ENCODE measurements at regions not wholly inside any gene's neighbourhood (a gene's known extent, or its start where the extent isn't known, plus 50 kb on each side); places are given as distances from the start of the nearest gene placed in this dataset.

GRCh38 chr2:120822933-120823332 is 87.3 kb downstream of the GLI2 start:
- no peak overlapping the region for H3K4me3 ChIP-seq (ENCODE audit: low read depth, low read length)
- no peak for DNase-seq (ENCODE audit: low read depth)
- TF ChIP-seq, protein P1, sequence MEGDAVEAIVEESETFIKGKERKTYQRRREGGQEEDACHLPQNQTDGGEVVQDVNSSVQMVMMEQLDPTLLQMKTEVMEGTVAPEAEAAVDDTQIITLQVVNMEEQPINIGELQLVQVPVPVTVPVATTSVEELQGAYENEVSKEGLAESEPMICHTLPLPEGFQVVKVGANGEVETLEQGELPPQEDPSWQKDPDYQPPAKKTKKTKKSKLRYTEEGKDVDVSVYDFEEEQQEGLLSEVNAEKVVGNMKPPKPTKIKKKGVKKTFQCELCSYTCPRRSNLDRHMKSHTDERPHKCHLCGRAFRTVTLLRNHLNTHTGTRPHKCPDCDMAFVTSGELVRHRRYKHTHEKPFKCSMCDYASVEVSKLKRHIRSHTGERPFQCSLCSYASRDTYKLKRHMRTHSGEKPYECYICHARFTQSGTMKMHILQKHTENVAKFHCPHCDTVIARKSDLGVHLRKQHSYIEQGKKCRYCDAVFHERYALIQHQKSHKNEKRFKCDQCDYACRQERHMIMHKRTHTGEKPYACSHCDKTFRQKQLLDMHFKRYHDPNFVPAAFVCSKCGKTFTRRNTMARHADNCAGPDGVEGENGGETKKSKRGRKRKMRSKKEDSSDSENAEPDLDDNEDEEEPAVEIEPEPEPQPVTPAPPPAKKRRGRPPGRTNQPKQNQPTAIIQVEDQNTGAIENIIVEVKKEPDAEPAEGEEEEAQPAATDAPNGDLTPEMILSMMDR (conservative IDR thresholded peaks at IDR 0.05; ENCODE audit: low read depth, low read length): no peak

GRCh38 chr2:120823551-120823950 is 87.9 kb downstream of the GLI2 start:
- TF ChIP-seq, protein P1 (conservative IDR thresholded peaks at IDR 0.05; ENCODE audit: low read depth, low read length): no peak
- no peak for DNase-seq (ENCODE audit: low read depth)
- no peak overlapping the region for H3K4me3 ChIP-seq (ENCODE audit: low read depth, low read length)

- no peak overlapping the region for H3K4me3 ChIP-seq (ENCODE audit: low read depth, low read length)
- no peak for DNase-seq (ENCODE audit: low read depth)
- TF ChIP-seq, protein P1 (conservative IDR thresholded peaks at IDR 0.05; ENCODE audit: low read depth, low read length): no peak
These were observed 88.6 kb downstream of the GLI2 start for GRCh38 chr2:120824246-120824645.

DNA sequence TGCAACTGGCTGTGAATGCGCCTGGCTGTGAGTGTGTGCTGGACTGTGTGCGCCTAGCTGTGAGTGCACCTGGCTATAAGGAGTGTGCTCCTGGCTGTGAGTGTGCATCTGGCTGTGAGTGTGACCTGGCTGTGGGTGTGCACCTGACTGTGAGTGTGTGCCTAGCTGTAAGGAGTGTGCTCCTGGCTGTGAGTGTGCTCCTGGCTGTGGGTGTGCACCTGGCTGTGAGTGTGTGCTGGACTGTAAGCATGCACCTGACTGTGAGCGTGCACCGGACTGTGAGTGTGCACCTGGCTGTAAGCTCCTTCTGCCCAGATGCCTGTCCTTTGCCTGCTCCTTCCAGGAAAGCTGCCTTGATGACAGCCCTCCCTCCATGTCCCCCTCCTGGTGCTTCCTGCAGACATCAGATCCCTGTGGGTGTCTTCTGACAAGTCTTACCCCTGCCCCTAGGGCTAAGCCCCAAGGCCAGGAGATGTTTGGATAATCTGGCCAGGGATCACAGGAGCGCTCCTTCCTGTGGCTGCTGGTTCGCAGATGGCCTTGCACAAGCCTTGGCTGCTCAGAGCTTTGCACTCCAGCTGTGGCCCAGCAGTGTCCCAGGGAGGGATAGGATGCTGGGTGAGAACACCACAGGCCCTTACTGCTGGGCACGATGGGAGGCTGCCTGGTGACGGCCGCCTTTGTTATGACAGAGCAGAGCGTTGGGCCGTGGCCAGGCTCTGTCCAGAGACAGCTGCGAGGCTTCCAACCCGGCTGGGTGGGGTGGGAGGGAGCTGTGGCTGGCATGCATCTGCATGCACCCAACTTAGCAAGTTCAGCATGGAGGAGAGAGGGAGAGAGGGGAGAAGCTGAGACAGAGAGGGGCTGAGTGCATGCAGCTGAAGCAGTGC is 89.9 kb downstream of the GLI2 start:
- DNase-seq (ENCODE audit: low read depth): no peak
- TF ChIP-seq, protein P1 (conservative IDR thresholded peaks at IDR 0.05; ENCODE audit: low read depth, low read length): no peak

DNA sequence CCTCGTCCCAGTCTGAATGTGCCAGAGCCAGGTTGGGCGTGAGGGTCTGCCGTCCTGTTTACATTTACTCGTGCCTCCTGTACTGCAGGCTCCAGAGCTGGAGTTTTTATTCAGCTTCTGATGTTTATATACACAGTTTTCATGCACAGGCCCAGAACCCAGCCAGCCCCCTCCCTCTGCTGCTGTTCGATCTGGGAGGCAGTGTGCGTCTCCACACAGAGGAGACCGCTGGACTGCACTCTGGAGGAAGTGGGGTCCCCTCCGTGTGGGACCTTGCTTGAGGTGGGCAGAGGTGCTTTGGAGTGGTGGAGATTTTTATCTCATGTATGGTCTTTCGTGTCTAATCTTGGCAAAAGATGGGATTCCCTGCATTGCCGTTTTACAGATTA is 90.6 kb downstream of the GLI2 start:
- DNase-seq (ENCODE audit: low read depth): no peak
- TF ChIP-seq, protein P1 (conservative IDR thresholded peaks at IDR 0.05; ENCODE audit: low read depth, low read length): no peak
- no peak overlapping the region for H3K4me3 ChIP-seq (ENCODE audit: low read depth, low read length)

More for the DNA sequence above, 89.9 kb downstream of the GLI2 start:
- no peak overlapping the region for H3K4me3 ChIP-seq (ENCODE audit: low read depth, low read length)

- TF ChIP-seq, protein P1 (conservative IDR thresholded peaks at IDR 0.05; ENCODE audit: low read depth, low read length): no peak
- DNase-seq (ENCODE audit: low read depth): no peak
- no peak overlapping the region for H3K4me3 ChIP-seq (ENCODE audit: low read depth, low read length)
These were observed 91.2 kb downstream of the GLI2 start for GRCh38 chr2:120826716-120827410.

All from epithelial cell of proximal tubule (primary cell).